ENCODE measurements at regions not wholly inside any gene's neighbourhood (a gene's known extent, or its start where the extent isn't known, plus 50 kb on each side); places are given as distances from the start of the nearest gene placed in this dataset.

DNA sequence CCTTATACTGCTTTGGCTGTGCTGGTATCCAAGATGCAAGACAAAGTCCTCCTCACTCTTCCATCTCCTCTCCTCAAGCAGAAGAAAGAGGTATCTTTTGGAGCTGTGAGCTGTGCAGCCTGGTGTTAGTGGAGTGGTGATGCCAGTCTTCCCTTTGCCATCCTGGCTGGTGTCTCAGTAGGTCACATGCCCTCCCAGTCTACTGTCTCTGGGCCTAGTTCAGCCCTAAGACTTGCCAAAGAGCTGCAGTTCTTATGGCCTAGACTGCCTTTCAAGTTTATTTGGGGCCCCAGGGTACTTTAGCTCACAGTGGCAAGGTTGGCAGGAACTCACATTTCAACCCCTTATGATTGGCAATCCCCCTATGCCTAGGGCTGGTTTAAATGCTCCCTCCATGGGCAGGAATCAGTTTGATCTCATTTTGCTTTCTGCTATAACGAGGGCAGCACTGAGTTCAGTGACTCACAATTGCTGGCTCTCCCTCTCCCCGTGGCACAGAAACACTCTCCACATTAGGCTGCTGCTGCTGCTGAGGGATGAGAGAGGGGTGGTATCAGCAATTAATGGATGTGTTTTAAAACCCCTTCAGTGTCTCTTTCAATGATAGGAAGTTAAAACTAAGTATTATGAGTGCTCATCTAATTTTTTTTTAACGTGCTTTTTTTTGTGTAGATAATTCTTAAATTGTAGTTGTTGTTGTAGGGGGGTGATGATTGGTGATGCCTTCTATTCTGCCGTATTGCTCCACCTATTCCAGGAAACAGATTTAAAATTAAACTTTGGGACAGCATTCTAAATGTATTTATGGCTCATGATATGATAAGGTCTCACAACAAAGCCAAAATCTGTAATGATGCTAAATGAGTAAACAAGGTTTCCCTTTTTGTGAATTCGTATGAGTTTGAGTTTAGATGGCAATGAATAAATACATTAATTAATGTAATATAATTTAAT is 1295.0 kb downstream of the JRKL start:
- Mint-ChIP-seq H3K27me3 (ENCODE audit: insufficient read depth, unreplicated experiment) (peaks cover 3% of the 10 kb centered on the region), H3K27ac (ENCODE audit: unreplicated experiment) (no peak overlapping the region), H3K9me3 (ENCODE audit: unreplicated experiment) (no peaks in the 10 kb centered on the region), H3K36me3 (ENCODE audit: insufficient read depth, unreplicated experiment) (no peaks in the 10 kb centered on the region), H3K4me3 (ENCODE audit: unreplicated experiment) (no peak overlapping the region), H3K4me1 (ENCODE audit: low read depth, unreplicated experiment) (peaks cover 2% of the 10 kb centered on the region)
- CTCF ChIA-PET, result no interaction called here
- BruUV-seq (replicated peaks), result no TSS peak
- no peak for DNase-seq
- Histone ChIP-seq H3K4me1 (no peaks in the 10 kb centered on the region), H3K4me3 (ENCODE audit: low read depth, low read length) (no peak overlapping the region), H3K27me3 (replicated peaks; ENCODE audit: control insufficient read depth, insufficient read depth, low read length) (no peaks in the 10 kb centered on the region), H3K9me3 (no peaks in the 10 kb centered on the region; the same call in 1 of the 2 replicates), H3K36me3 (ENCODE audit: control insufficient read depth, insufficient read depth, low read length) (no peaks in the 10 kb centered on the region)
- POLR2A ChIA-PET, result no interaction called here
- intact Hi-C loops (cut with micrococcal nuclease; ENCODE audit: unreplicated experiment), result no loop called here
- no peak for TF ChIP-seq CTCF (IDR thresholded peaks at IDR 0.05; ENCODE audit: insufficient read depth in 1 of 2, low read depth in 1 of 2, low read length in 1 of 2, severe bottlenecking in 1 of 2, unreplicated experiment in 1 of 2)

DNA sequence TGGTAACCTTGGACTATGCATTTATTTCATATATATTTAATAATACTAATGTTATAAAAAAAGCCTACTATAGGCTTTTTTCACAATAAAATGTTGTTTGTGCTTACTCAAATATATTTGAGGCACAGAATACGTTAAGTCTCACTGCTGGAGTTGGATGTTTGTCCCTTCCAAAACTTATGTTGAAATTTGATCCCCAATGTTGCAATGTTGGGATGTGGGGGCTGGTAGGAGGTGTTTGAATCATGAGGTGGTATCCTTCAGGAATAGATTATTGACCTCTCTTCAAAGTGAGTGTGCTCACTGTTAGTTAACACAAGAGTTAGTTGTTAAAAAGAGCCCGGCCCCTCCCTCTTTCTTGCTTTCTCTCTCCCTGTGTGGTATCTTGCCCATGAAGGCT is 1295.9 kb downstream of the JRKL start:
- H3K4me3 ChIP-seq (ENCODE audit: low read depth, low read length), result no peak overlapping the region
- H3K36me3 ChIP-seq (ENCODE audit: control insufficient read depth, insufficient read depth, low read length), result no peaks in the 10 kb centered on the region
- no peaks in the 10 kb centered on the region for H3K4me1 ChIP-seq
- H3K9me3 Mint-ChIP-seq (ENCODE audit: unreplicated experiment), result no peaks in the 10 kb centered on the region
- no peaks in the 10 kb centered on the region for H3K27me3 ChIP-seq (replicated peaks; ENCODE audit: control insufficient read depth, insufficient read depth, low read length)
- intact Hi-C loops (cut with micrococcal nuclease; ENCODE audit: unreplicated experiment), result no loop called here
- H3K36me3 Mint-ChIP-seq (ENCODE audit: insufficient read depth, unreplicated experiment), result no peaks in the 10 kb centered on the region
- TF ChIP-seq CTCF (IDR thresholded peaks at IDR 0.05; ENCODE audit: insufficient read depth in 1 of 2, low read depth in 1 of 2, low read length in 1 of 2, severe bottlenecking in 1 of 2, unreplicated experiment in 1 of 2), result no peak
- CTCF ChIA-PET, result no interaction called here
- H3K4me3 Mint-ChIP-seq (ENCODE audit: unreplicated experiment), result no peak overlapping the region
- POLR2A ChIA-PET, result no interaction called here
- H3K27me3 Mint-ChIP-seq (ENCODE audit: insufficient read depth, unreplicated experiment), result peaks cover under 1% of the 10 kb centered on the region
- no peak overlapping the region for H3K27ac Mint-ChIP-seq (ENCODE audit: unreplicated experiment)
- H3K4me1 Mint-ChIP-seq (ENCODE audit: low read depth, unreplicated experiment), result peaks cover 6% of the 10 kb centered on the region
- BruUV-seq (replicated peaks), result no TSS peak
- H3K9me3 ChIP-seq, result no peaks in the 10 kb centered on the region; the same call in 1 of the 2 replicates
- DNase-seq, result no peak

DNA sequence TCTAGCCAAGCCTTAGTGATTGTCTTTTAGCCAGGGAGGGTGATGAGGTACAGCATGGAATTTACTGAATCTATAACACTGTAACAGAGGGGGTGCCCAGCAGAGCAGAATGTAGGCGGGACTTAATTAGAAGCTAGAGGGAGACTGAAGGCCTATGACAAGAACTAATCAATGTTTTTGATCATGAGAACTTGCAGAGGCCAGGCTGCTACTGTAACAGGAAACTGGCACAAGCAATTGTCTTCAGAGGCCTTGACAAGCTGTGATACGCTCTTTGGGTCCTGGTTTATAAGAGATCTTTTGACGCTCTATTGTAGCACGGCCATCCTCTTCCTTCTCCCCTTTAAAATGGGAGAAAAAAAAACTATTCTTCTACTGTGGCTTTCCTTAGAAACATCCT is 1297.3 kb downstream of the JRKL start:
- H3K4me3 ChIP-seq (ENCODE audit: low read depth, low read length), result no peak overlapping the region
- DNase-seq, result no peak
- H3K4me3 Mint-ChIP-seq (ENCODE audit: unreplicated experiment), result no peak overlapping the region
- TF ChIP-seq CTCF (IDR thresholded peaks at IDR 0.05; ENCODE audit: insufficient read depth in 1 of 2, low read depth in 1 of 2, low read length in 1 of 2, severe bottlenecking in 1 of 2, unreplicated experiment in 1 of 2), result no peak
- no peaks in the 10 kb centered on the region for H3K27me3 Mint-ChIP-seq (ENCODE audit: insufficient read depth, unreplicated experiment)
- no peak overlapping the region for H3K27ac Mint-ChIP-seq (ENCODE audit: unreplicated experiment)
- ChIA-PET CTCF (no interaction called here), POLR2A (no interaction called here)
- no peaks in the 10 kb centered on the region for H3K4me1 ChIP-seq
- peaks cover 6% of the 10 kb centered on the region for H3K4me1 Mint-ChIP-seq (ENCODE audit: low read depth, unreplicated experiment)
- no peaks in the 10 kb centered on the region for H3K9me3 Mint-ChIP-seq (ENCODE audit: unreplicated experiment)
- no peaks in the 10 kb centered on the region for H3K36me3 Mint-ChIP-seq (ENCODE audit: insufficient read depth, unreplicated experiment)
- BruUV-seq (replicated peaks), result no TSS peak
- intact Hi-C loops (cut with micrococcal nuclease; ENCODE audit: unreplicated experiment), result no loop called here
- no peaks in the 10 kb centered on the region for H3K36me3 ChIP-seq (ENCODE audit: control insufficient read depth, insufficient read depth, low read length)
- no peaks in the 10 kb centered on the region; the same call in 1 of the 2 replicates for H3K9me3 ChIP-seq
- H3K27me3 ChIP-seq (replicated peaks; ENCODE audit: control insufficient read depth, insufficient read depth, low read length), result no peaks in the 10 kb centered on the region
